HepG2 (cell line): ENCODE measurements at regions not wholly inside any gene's neighbourhood (a gene's known extent, or its start where the extent isn't known, plus 50 kb on each side); places are given as distances from the start of the nearest gene placed in this dataset.

ENCODE experiments used
- ATAC-seq: fragments of 200-7000 bp; cut with Tn5 transposase; 3 replicates; pipeline ENCODE4 v1.9.1; 2020; ENCODE audit warnings: mild to moderate bottlenecking, moderate library complexity
- BruUV-seq: library from RNA; stranded (reverse); fragments of 400-500 nt; replicated peaks from 2 replicates; lab custom pipeline; 2021; lab: Mats Ljungman, UMichigan
- CTCF ChIA-PET: fragments of 300-600 bp; formaldehyde crosslinking; extraction: SDS; loops from one replicate; lab custom pipeline; 2021; ENCODE audit warnings: low total read pairs, inconsistent platforms, low intra/inter-chr PET ratio; lab: Yijun Ruan, JAX
- POLR2A ChIA-PET: fragments of 350-600 bp; sonication (Branson Sonifier 250); formaldehyde crosslinking; loops from one replicate; lab custom pipeline; 2020; ENCODE audit warnings: antibody characterized with exemption, inconsistent platforms; lab: Yijun Ruan, JAX
- DNase-seq: peaks from one replicate; pipeline ENCODE4 v3.0.0-alpha.2; 2015; ENCODE audit warnings: low spot score
- FAIRE-seq: peaks from 3 replicates; lab custom pipeline; 2011; peaks lifted over from hg19 to GRCh38; lab: Jason Lieb, UNC
- H2AFZ ChIP-seq: one replicate; pipeline ENCODE4 v1.6.1; 2011; ENCODE audit warnings: low read length, inconsistent platforms
- H3K27ac ChIP-seq: fragments of 300-600 bp; 3 replicates; pipeline ENCODE4 v1.8.0; 2011; ENCODE audit warnings: mixed run types, mild to moderate bottlenecking, mixed read lengths, low read length, inconsistent platforms; ENCODE audit not compliant: insufficient read depth; ENCODE audit errors: extremely low read length
- H3K27me3 ChIP-seq, 2 experiments: fragments of 200-600 bp in 1 of 2; 2 replicates in 1 of 2; 3 replicates in 1 of 2; pipeline versions ENCODE4 v1.6.0 to v1.8.0; 2011; ENCODE audit warnings: low read length in 2 of 2, mild to moderate bottlenecking in 2 of 2, moderate library complexity in 2 of 2, inconsistent platforms in 1 of 2; ENCODE audit not compliant: insufficient read depth in 2 of 2, control insufficient read depth in 1 of 2
- H3K36me3 ChIP-seq, 2 experiments: fragments of 200-600 bp in 1 of 2; replicated peaks in 1 of 2; 2 replicates in 1 of 2; 3 replicates in 1 of 2; pipeline versions ENCODE4 v1.5.1 to v1.8.0; 2011; ENCODE audit warnings: low read length in 2 of 2, inconsistent platforms in 1 of 2; ENCODE audit not compliant: insufficient read depth in 2 of 2, control insufficient read depth in 1 of 2
- H3K4me1 ChIP-seq: 2 replicates; pipeline ENCODE4 v1.5.1; 2012; ENCODE audit warnings: low read length, inconsistent platforms; ENCODE audit not compliant: insufficient read depth
- H3K4me2 ChIP-seq: 2 replicates; pipeline ENCODE4 v1.6.0; 2011; ENCODE audit warnings: low read depth, low read length, inconsistent platforms
- H3K4me3 ChIP-seq, 3 experiments: fragments of 200-600 bp in 1 of 3; sonication (generic), shearing (Covaris generic) in 1 of 3; replicated peaks in 1 of 3; 2 replicates each; pipeline ENCODE4 v1.5.1; 2011 to 2016; ENCODE audit warnings: low read length in 3 of 3, inconsistent platforms in 2 of 3, low read depth in 2 of 3, mild to moderate bottlenecking in 2 of 3, control low read depth in 1 of 3, mixed read lengths in 1 of 3; ENCODE audit not compliant: insufficient read depth in 1 of 3
- H3K79me2 ChIP-seq: one replicate; pipeline ENCODE4 v1.6.1; 2011; ENCODE audit warnings: low read length, inconsistent platforms; ENCODE audit not compliant: insufficient read depth
- H3K9ac ChIP-seq: 2 replicates; pipeline ENCODE4 v1.6.0; 2011; ENCODE audit warnings: mild to moderate bottlenecking, low read depth, low read length, inconsistent platforms; ENCODE audit not compliant: insufficient read depth
- H3K9me3 ChIP-seq: 2 replicates; pipeline ENCODE4 v1.5.1; 2012; ENCODE audit warnings: mild to moderate bottlenecking, low read length
- H4K20me1 ChIP-seq: 2 replicates; pipeline ENCODE4 v1.6.0; 2011; ENCODE audit warnings: inconsistent platforms, mild to moderate bottlenecking, low read length, moderate library complexity; ENCODE audit not compliant: insufficient read depth
- FOXA3 ChIP-seq: IDR thresholded peaks from 2 replicates; pipeline ENCODE4 v1.6.1; 2016; ENCODE audit warnings: missing genetic modification reagents, missing compliant biosample characterization
- LRRFIP1 ChIP-seq: sonication (generic); formaldehyde crosslinking; conservative IDR thresholded peaks from 2 replicates; pipeline ENCODE4 v1.4.0; 2020; ENCODE audit warnings: missing genetic modification reagents
- NFKB2 ChIP-seq: sonication (generic); formaldehyde crosslinking; IDR thresholded peaks from 2 replicates; pipeline ENCODE4 v1.4.0; 2020; ENCODE audit warnings: missing genetic modification reagents, borderline replicate concordance
- PLSCR1 ChIP-seq: sonication (generic); formaldehyde crosslinking; IDR thresholded peaks from 2 replicates; pipeline ENCODE4 v1.5.0; 2020; ENCODE audit warnings: missing genetic modification reagents, mild to moderate bottlenecking, borderline replicate concordance
- THAP11 ChIP-seq: IDR thresholded peaks from 2 replicates; pipeline ENCODE4 v1.6.1; 2016; ENCODE audit warnings: missing biosample characterization, missing genetic modification reagents
- ZBTB44 ChIP-seq: sonication (generic); formaldehyde crosslinking; IDR thresholded peaks from 2 replicates; pipeline ENCODE4 v1.4.0; 2020; ENCODE audit warnings: missing genetic modification reagents
- ZNF263 ChIP-seq: sonication (generic); formaldehyde crosslinking; IDR thresholded peaks from 2 replicates; pipeline ENCODE4 v1.4.0; 2020; ENCODE audit warnings: missing genetic modification reagents
- ZNF383 ChIP-seq: sonication (generic); formaldehyde crosslinking; IDR thresholded peaks from 2 replicates; pipeline ENCODE4 v1.4.0; 2020; ENCODE audit warnings: missing genetic modification reagents, mild to moderate bottlenecking, borderline replicate concordance
- ZNF513 ChIP-seq: sonication (generic); formaldehyde crosslinking; conservative IDR thresholded peaks from 2 replicates; pipeline ENCODE4 v1.5.0; 2020; ENCODE audit warnings: missing genetic modification reagents
- ZNF567 ChIP-seq: sonication (generic); formaldehyde crosslinking; IDR thresholded peaks from 2 replicates; pipeline ENCODE4 v1.8.1; 2023; ENCODE audit warnings: mild to moderate bottlenecking, missing genetic modification reagents, borderline replicate concordance
- WGBS: methylation state at CpG from one replicate; pipeline ENCODE4 v1.1.6; 2017; ENCODE audit warnings: low lambda C conversion rate; 5-methylcytosine and 5-hydroxymethylcytosine counted together
- in situ Hi-C: cut with HindIII; loops from 2 replicates; pipeline ENCODE4 v1.10.0; 2017; ENCODE audit warnings: low pct_unique_long_range_greater_than_20kb; ENCODE audit not compliant: extremely low pct_ligation_motif_present
- intact Hi-C: fragments of 100-400 bp; cut with micrococcal nuclease; formaldehyde crosslinking; loops from one replicate; pipeline ENCODE4 v1.10.0; 2022; ENCODE audit not compliant: unreplicated experiment

- Histone ChIP-seq H3K79me2 (no peaks in the 10 kb centered on the region), H4K20me1 (no peaks in the 10 kb centered on the region), H3K9ac (no peak overlapping the region), H3K27me3 (no peaks in the 10 kb centered on the region), H3K4me3 (no peak overlapping the region), H3K4me1 (peaks cover 46% of the 10 kb centered on the region), H3K9me3 (no peaks in the 10 kb centered on the region), H3K27ac (no peak overlapping the region), H2AFZ (no peak overlapping the region), H3K36me3 (no peaks in the 10 kb centered on the region), H3K4me2 (no peak overlapping the region)
- POLR2A ChIA-PET, result no interaction called here
- peak; percentile 82 for TF ChIP-seq ZNF263 (CRISPR knock-in tag)
- no peak for TF ChIP-seq LRRFIP1 (CRISPR knock-in tag)
- in situ Hi-C loops, result loop anchor here (10.0 kb wide), 1 partner anchor 907 kb away; no protein-coding TSS in a partner anchor
- BruUV-seq, result no TSS peak
- FAIRE-seq (no peak), DNase-seq (no peak), ATAC-seq (no peak)
- CTCF ChIA-PET, result no interaction called here
- WGBS, result 63% methylated on average over 1 of the region's 1 CpG
- intact Hi-C loops, result no loop called here
Observed at GRCh38 chr3:188047536-188047935, 106.4 kb upstream of the LPP start.

- in situ Hi-C loops, result loop anchor here (10.0 kb wide), 1 partner anchor 905 kb away; no protein-coding TSS in a partner anchor
- no peak for FAIRE-seq
Observed at GRCh38 chr3:188049606-188050530, 104.1 kb upstream of the LPP start.

More at GRCh38 chr3:188049606-188050530, 104.1 kb upstream of the LPP start:
- H3K9me3 ChIP-seq, result no peaks in the 10 kb centered on the region
- H3K27ac ChIP-seq, result no peak overlapping the region
- no peak overlapping the region for H3K4me2 ChIP-seq
- intact Hi-C loops, result no loop called here
- H3K4me3 ChIP-seq, result no peak overlapping the region
- H3K79me2 ChIP-seq, result no peaks in the 10 kb centered on the region
- H3K27me3 ChIP-seq, result no peaks in the 10 kb centered on the region
- H4K20me1 ChIP-seq, result no peaks in the 10 kb centered on the region
- no peak for TF ChIP-seq ZNF567 (CRISPR knock-in tag)
- TF ChIP-seq THAP11, result no peak
- TF ChIP-seq FOXA3 (CRISPR knock-in tag), result no peak
- TF ChIP-seq ZNF383 (CRISPR knock-in tag), result no peak
- no peak for TF ChIP-seq PLSCR1 (CRISPR knock-in tag)
- TF ChIP-seq NFKB2, result no peak
- TF ChIP-seq ZBTB44, result no peak
- TF ChIP-seq ZNF513 (CRISPR knock-in tag), result no peak
- TF ChIP-seq, all 625 proteins: peak for 0
- H2AFZ ChIP-seq, result no peak overlapping the region
- H3K36me3 ChIP-seq, result no peaks in the 10 kb centered on the region
- ChIA-PET CTCF (no interaction called here), POLR2A (no interaction called here)
- WGBS, result 80% methylated on average over 9 of the region's 10 CpGs
- no TSS peak for BruUV-seq
- no peak overlapping the region for H3K9ac ChIP-seq
- peaks cover 64% of the 10 kb centered on the region for H3K4me1 ChIP-seq
- DNase-seq, result no peak
- no peak for ATAC-seq
